GM19397 (cell line): ENCODE measurements at regions not wholly inside any gene's neighbourhood (a gene's known extent, or its start where the extent isn't known, plus 50 kb on each side); places are given as distances from the start of the nearest gene placed in this dataset.
A peak's percentile ranks its signal among the peaks of the same experiment; 100 is the strongest.
"Not testable (repeated sequence)": the region's sequence is repeated elsewhere in the genome, so short reads cannot be mapped to it uniquely, and the experiment has no call there.

Source experiments
- ATAC-seq: cut with Tn5 transposase; IDR thresholded peaks from one replicate; pipeline ENCODE4 v1.9.1; 2021; ENCODE audit warnings: mild to moderate bottlenecking, moderate library complexity; ENCODE audit not compliant: unreplicated experiment

- not testable (repeated sequence) for ATAC-seq
Observed at GRCh38 chrY:17511984-17512383, 368.0 kb downstream of the CDY2B start.

GRCh38 chrY:17511476-17511875, 368.5 kb downstream of the CDY2B start:
- not testable (repeated sequence) for ATAC-seq

- ATAC-seq = not testable (repeated sequence)
Observed at GRCh38 chrY:17505834-17506233, 374.2 kb downstream of the CDY2B start.

- ATAC-seq = not testable (repeated sequence)
Observed at GRCh38 chrY:17484763-17485162, 395.3 kb downstream of the CDY2B start.

- ATAC-seq = not testable (repeated sequence)
Observed at GRCh38 chrY:17484157-17484556, 395.9 kb downstream of the CDY2B start.

- not testable (repeated sequence) for ATAC-seq
Observed at GRCh38 chrY:17481389-17482022, 398.5 kb downstream of the CDY2B start.

GRCh38 chrY:17472068-17472467, 408.0 kb downstream of the CDY2B start:
- ATAC-seq = not testable (repeated sequence)

- peak; percentile 97 for ATAC-seq
Observed at GRCh38 chrY:17459753-17460152, 420.3 kb downstream of the CDY2B start.

- ATAC-seq = no peak
Observed at GRCh38 chrY:17430570-17431166, 449.4 kb downstream of the CDY2B start.

- ATAC-seq = no peak
Observed at GRCh38 chrY:17398336-17399072, 481.5 kb downstream of the CDY2B start.

GRCh38 chrY:17397659-17398058, 482.4 kb downstream of the CDY2B start:
- no peak for ATAC-seq

- no peak for ATAC-seq
Observed at GRCh38 chrY:17381431-17382070, 498.5 kb downstream of the CDY2B start.

- no peak for ATAC-seq
Observed at GRCh38 chrY:17378326-17378725, 501.7 kb downstream of the CDY2B start.

- no peak for ATAC-seq
Observed at GRCh38 chrY:17368413-17368812, 511.6 kb downstream of the CDY2B start.

- no peak for ATAC-seq
Observed at GRCh38 chrY:17366400-17366799, 513.6 kb downstream of the CDY2B start.

- ATAC-seq = no peak
Observed at GRCh38 chrY:17339028-17339427, 541.0 kb downstream of the CDY2B start.

GRCh38 chrY:17330733-17331132, 549.3 kb downstream of the CDY2B start:
- ATAC-seq = no peak

- no peak for ATAC-seq
Observed at GRCh38 chrY:17319916-17320315, 560.1 kb downstream of the CDY2B start.

- no peak for ATAC-seq
Observed at GRCh38 chrY:17318631-17319030, 561.4 kb downstream of the CDY2B start.

- no peak for ATAC-seq
Observed at GRCh38 chrY:17277056-17277455, 603.0 kb downstream of the CDY2B start.

GRCh38 chrY:17259497-17259896, 620.5 kb downstream of the CDY2B start:
- no peak for ATAC-seq

- no peak for ATAC-seq
Observed at GRCh38 chrY:17238406-17238805, 641.6 kb downstream of the CDY2B start.
